ENCODE measurements at regions not wholly inside any gene's neighbourhood (a gene's known extent, or its start where the extent isn't known, plus 50 kb on each side); places are given as distances from the start of the nearest gene placed in this dataset.

DNA sequence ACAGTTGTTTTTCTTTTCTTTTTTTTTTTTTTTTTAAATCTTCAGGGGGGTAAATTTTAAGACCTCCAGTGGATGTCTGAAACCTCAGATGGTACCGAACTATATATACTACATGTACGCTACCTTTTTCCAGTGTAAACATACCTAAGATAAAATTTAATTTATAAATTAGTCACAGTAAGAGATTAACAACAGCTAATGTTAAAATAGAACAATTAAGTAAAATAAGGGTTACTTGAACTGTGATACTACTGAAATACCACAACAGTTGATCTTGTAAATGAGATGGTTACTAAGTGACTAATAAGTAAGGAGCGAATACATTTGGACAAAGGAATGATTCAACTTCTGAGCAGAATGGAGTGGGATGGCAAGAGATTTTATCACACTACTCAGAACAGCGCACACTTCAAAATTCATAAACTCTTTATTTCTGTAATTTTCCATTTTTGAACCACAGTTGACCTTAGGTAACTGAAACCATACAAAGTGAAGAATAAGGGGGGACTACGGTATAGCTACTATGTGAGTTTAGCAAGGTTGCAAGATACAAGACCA is 80.5 kb upstream of the PCED1B start:
- TF ChIP-seq CTCF (IDR thresholded peaks at IDR 0.05; ENCODE audit: insufficient read depth, low read length, poor library complexity, severe bottlenecking) (no peak), EZH2phosphoT487 (conservative IDR thresholded peaks at IDR 0.05; ENCODE audit: low read length) (no peak)

All from SU-DHL-6 (cell line).